ENCODE measurements at regions not wholly inside any gene's neighbourhood (a gene's known extent, or its start where the extent isn't known, plus 50 kb on each side); places are given as distances from the start of the nearest gene placed in this dataset.
A peak's percentile ranks its signal among the peaks of the same experiment; 100 is the strongest.

DNA sequence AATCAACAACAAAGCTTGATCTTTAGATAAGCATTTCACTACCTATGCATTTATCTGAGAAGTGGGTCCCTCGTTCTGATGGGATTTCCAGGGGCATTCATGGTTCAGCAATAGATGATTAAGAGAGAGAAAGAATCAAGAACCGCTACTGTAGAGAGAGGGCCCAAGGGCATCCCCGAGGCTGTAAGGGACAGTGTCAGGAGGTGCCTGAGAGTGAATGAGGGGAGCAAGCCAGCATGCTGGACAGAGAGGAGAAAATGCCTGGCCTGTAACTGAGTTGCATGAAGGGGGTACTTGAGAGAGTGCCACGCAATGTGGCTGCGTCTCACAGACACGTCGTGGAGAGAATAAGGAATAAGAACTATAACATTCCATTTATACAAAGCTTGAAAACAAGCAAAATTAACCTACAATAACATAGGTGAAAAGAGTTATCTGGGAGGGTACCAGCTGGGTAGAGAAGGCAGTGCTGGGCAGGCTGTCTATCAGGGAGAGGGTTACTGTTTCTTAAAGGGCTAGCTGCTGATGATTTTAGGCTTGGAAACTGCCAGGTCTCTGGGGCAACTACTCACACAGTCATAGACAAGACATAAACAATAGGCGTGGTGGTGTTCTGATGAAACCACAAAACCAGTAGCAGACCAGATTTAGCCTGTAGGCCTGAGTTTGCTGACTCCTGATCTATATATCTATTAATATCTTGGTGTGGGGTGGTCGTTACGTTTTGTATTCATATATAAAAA is 374.6 kb upstream of the CFAP20DC start:
- FAIRE-seq (no peak), DNase-seq (ENCODE audit: low spot score) (peak; percentile 34)

GRCh38 chr3:59423707-59424106 is 373.9 kb upstream of the CFAP20DC start:
- DNase-seq (ENCODE audit: low spot score) (no peak), FAIRE-seq (no peak)

DNA sequence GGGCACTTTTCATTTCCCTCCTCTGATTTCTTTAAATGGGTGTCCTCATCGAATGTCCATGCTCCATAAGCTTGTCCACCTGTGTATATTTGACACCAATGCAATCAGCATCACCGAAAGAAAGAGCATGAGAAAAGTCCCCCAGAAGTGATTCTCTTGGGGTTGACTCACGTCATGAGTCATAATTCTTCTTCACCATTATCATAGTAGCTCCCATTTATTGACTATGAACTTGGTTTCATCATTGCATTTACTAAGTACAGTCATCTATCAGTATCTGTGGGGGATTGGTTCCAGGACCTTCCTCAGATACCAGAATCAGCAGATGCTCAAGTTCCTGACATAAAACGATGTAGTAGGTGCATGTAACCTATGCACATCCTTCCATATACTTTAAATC is 372.5 kb upstream of the CFAP20DC start:
- DNase-seq (ENCODE audit: low spot score) (peak; percentile 9), FAIRE-seq (no peak)

- no peak for FAIRE-seq
- no peak for DNase-seq (ENCODE audit: low spot score)
These were observed 369.0 kb upstream of the CFAP20DC start for GRCh38 chr3:59418836-59419235.

DNA sequence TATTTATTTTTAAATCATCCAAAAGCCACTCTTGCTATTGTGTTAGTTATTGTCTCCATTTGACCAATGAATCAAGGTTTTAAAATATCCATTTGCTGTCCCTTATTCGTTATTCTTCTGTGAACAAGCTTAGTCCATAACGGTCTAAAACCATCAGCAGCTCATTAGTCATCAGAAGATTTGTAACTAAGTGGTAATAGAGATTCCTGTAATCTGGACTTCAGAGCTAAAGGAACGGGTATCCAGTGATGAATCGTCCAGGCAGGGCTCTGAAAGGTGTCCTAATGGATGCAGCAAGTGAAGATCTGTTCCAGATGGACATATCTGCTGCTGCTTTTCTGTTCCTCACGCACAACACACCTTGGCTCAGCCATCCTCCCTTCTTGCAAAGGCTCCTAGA is 362.7 kb upstream of the CFAP20DC start:
- FAIRE-seq (no peak), DNase-seq (ENCODE audit: low spot score) (no peak)

DNA sequence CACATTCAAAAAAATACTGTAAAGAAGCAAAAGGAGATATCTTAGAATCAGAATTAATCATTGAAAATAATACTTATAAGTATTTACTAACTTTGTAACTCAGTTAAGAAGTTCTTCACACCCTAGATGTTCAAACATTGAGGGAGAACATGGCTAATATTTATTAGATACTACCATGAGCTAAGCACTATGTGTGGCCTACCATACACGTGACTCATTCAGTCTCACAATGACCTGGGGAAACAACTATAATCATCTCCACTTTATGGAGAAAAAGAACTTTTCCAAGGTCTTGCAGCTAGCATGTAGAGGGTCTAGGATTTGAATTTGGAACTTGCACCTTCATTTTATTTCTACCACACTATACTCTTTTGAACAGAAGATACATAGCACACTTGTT is 361.9 kb upstream of the CFAP20DC start:
- peak; percentile 8 for FAIRE-seq

GRCh38 chr3:59411186-59411585 is 361.4 kb upstream of the CFAP20DC start:
- DNase-seq (ENCODE audit: low spot score) (no peak), FAIRE-seq (no peak)

More for the DNA sequence above, 361.9 kb upstream of the CFAP20DC start:
- no peak for DNase-seq (ENCODE audit: low spot score)

DNA sequence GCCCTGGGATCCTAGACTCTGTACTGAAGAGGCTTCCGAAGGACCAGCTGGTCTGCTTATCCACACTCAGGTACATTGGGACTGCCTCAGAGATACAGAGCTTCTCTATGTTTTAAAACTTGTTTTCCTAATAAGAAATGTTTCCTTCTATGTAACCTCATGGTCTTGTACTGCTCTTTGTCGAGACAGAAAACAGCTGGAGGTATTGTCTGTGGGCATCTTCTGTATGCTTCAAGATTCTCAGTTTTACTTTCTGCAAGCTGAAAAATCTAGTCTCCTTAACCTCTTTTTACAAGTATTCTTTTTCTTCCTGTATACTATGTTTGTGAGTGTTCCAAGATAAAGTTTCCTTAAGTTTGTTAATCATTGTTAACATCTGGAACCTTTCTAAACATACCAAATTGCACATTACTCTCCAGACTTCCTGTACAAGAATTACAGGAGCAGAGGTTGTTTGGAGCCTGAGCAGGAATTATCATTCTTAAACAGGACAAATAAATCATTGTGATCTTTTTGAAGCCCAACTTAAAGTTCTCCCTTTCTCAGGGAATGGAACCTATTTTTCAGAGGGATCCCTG is 358.3 kb upstream of the CFAP20DC start:
- no peak for FAIRE-seq
- DNase-seq (ENCODE audit: low spot score) = no peak

DNA sequence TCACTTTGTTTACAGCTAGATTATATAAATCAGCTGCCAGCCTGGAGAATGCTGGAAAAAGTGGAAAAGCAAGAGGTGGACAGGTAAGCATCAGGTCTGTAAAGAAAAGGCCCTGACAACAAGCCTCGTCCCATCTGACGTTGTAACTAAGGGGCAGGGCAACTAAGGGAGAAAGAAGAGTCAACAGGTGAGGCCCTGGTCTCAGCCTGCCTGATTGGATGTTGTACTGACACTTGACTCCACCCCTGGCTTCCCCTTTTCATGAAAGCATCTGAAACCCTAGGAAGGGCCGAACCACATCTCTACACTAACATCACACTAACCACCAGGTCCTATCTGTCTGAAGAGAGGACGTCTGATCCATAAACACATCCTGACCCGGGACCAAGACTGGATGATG is 357.6 kb upstream of the CFAP20DC start:
- DNase-seq (ENCODE audit: low spot score) = no peak
- FAIRE-seq = no peak

- no peak for FAIRE-seq
- no peak for DNase-seq (ENCODE audit: low spot score)
These were observed 357.1 kb upstream of the CFAP20DC start for GRCh38 chr3:59406943-59407342.

- FAIRE-seq (no peak), DNase-seq (ENCODE audit: low spot score) (no peak)
These were observed 355.0 kb upstream of the CFAP20DC start for GRCh38 chr3:59404851-59405250.

DNA sequence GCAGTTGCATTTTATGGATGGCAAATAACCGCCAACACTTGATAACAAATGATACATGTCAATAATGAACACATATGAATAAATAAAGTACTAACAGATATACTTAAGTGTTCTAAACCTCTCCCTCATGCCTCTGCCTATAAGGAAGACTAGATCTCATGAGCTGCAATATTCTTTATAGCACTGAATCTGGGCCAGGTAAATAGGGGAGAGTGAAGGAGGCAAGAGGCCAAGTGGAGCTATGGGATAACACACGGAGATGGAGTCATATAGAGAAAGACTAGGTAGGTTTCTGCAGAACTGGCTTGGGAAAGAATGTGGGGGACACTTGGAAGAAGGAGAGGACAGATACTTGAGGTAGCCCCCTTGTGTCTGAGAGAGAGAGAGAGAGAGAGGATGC is 354.2 kb upstream of the CFAP20DC start:
- FAIRE-seq (no peak), DNase-seq (ENCODE audit: low spot score) (no peak)

DNA sequence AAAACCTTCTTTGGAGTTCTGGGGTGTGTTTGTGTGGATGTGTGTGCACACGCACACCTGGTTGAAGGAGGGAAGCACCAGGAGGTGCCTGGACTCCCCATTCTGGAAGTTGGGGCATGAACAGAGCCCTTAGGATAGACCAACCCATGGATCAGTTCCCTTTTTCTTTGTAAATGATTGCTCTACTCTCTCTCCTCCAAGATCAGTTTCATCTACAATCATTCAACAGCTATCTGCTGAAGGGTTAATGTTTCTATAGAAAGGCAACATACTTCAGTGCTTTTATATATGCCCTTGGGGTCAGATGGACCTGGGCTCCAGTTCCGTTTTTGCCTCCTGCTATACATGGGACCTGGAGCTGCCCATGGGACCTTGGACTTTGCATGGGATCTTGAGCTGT is 352.1 kb upstream of the CFAP20DC start:
- FAIRE-seq (no peak), DNase-seq (ENCODE audit: low spot score) (no peak)

GRCh38 chr3:59392116-59392515 is 342.3 kb upstream of the CFAP20DC start:
- no peak for FAIRE-seq
- no peak for DNase-seq (ENCODE audit: low spot score)

DNA sequence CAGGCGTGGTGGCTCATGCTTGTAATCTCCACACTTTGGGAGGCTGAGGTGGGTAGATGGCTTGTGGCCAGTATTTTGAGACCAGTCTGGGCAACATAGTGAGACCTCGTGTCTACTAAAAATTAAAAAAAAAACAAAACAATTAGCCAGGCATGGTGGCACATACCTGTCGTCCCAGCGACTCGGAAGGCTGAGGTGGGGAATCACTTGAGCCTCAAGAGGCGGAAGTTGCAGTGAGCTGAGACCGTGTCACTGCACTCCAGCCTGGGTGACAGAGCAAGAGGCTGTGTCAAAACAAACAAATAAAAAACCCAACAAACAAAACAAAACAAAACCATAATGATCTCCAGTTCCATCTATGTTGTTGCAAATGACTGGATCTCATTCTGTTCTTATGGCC is 341.3 kb upstream of the CFAP20DC start:
- DNase-seq (ENCODE audit: low spot score) = no peak

DNA sequence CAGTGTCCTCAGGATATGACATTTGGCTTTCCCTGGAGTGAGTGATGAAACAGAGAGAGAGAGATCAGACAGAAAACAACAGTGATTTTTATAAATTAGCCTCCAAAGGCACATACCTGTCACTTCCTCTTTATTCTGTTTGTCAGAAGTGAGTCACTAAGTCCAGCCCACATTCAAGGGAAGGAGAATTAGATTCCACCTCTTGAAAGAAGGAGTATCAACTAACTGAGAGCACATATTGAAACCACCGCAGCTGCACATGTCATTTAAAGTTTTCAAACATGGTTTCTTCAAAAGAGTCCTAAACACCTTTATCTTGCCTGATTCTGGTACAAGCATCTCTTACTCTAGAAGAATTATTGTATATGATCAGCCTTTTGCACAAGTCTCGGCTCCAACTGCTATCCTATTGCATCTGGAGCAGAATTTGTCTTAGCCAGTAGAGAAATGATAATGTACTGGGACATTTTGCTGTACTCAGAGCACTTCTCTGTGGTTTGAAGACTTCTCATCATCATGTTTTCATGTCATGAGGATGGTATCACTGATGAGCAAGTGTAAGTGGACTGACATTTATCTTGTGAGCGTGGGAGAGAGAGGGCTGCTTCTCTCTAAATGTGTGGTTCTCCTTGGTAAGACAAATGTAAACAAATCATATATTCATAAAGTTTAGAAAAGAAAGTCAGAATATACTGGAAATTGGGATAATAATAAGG is 338.9 kb upstream of the CFAP20DC start:
- DNase-seq (ENCODE audit: low spot score) (peak; percentile 30), FAIRE-seq (no peak)

More for the DNA sequence above, 341.3 kb upstream of the CFAP20DC start:
- FAIRE-seq = no peak

- DNase-seq (ENCODE audit: low spot score) = peak; percentile 27
These were observed 336.3 kb upstream of the CFAP20DC start for GRCh38 chr3:59386165-59386564.

GRCh38 chr3:59385547-59385946 is 335.7 kb upstream of the CFAP20DC start:
- no peak for FAIRE-seq
- no peak for DNase-seq (ENCODE audit: low spot score)

More at GRCh38 chr3:59386165-59386564, 336.3 kb upstream of the CFAP20DC start:
- FAIRE-seq = peak; percentile 29

GRCh38 chr3:59381282-59381681 is 331.5 kb upstream of the CFAP20DC start:
- no peak for DNase-seq (ENCODE audit: low spot score)
- FAIRE-seq = no peak

- FAIRE-seq = no peak
These were observed 330.3 kb upstream of the CFAP20DC start for GRCh38 chr3:59380146-59380545.

DNA sequence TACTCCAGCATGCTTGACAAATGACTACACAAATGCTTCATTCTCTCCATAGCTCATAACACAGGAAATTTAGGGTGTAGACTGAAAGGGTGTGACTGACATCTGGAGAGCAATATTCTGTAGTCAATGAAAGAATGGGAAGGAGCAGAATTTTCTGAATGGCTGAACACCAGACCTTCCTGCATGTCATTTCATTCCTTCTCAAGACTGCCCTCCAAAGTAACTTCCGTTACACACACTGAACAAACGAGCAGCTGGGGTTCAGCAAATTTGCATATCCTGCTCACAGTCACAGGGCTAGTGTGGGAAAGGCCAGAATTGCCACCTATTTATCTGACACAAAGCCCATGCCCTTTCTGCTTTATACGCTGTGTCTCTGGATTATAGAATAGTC is 325.0 kb upstream of the CFAP20DC start:
- FAIRE-seq (no peak), DNase-seq (ENCODE audit: low spot score) (no peak)

More at GRCh38 chr3:59380146-59380545, 330.3 kb upstream of the CFAP20DC start:
- DNase-seq (ENCODE audit: low spot score) = no peak

GRCh38 chr3:59374091-59374817 is 324.4 kb upstream of the CFAP20DC start:
- DNase-seq (ENCODE audit: low spot score) (no peak), FAIRE-seq (no peak)

All from RCC 7860 (cell line).